GM21367 (cell line): ENCODE measurements at regions not wholly inside any gene's neighbourhood (a gene's known extent, or its start where the extent isn't known, plus 50 kb on each side); places are given as distances from the start of the nearest gene placed in this dataset.

Source experiments
- ATAC-seq: cut with Tn5 transposase; IDR thresholded peaks from one replicate; pipeline ENCODE4 v1.9.1; 2021; ENCODE audit not compliant: unreplicated experiment

DNA sequence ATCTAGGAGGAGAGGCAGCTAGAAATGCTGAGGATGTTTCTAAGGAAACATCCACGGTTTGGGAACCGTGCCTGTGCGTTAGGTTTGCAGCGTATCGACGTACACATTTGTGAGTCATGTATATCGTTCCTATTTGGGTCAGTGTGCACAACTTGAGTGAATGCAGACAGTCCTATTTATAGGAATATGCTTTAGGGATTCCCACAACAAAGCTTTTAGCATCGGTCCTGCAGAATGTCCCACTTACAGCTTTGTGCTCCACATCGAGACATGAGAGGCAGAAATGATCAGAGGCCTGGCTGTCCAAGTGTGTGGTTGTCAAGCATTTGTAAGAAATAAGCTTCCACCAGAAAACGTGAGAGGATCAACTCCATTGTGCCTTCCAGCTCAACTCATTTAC is 1282.7 kb upstream of the WWC1 start:
- ATAC-seq: no peak

DNA sequence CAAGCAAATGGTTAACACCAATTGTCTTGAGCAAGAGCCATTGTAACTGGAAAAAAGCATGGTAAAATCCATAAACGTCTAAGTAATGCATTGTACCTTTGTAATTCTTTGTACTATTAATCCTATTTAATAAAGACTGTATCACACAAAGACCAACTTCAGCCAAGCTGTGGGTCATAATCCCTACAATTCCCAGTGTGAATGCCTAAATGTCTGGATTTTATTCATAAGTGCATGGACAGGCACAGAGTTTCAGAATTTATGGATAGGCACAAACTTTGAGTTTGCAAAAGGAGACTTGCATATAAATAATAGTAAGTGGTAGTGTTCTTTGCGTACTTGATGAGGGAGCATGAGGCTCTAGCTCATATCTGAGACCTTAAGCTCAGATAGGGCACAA is 1280.2 kb upstream of the WWC1 start:
- no peak for ATAC-seq

DNA sequence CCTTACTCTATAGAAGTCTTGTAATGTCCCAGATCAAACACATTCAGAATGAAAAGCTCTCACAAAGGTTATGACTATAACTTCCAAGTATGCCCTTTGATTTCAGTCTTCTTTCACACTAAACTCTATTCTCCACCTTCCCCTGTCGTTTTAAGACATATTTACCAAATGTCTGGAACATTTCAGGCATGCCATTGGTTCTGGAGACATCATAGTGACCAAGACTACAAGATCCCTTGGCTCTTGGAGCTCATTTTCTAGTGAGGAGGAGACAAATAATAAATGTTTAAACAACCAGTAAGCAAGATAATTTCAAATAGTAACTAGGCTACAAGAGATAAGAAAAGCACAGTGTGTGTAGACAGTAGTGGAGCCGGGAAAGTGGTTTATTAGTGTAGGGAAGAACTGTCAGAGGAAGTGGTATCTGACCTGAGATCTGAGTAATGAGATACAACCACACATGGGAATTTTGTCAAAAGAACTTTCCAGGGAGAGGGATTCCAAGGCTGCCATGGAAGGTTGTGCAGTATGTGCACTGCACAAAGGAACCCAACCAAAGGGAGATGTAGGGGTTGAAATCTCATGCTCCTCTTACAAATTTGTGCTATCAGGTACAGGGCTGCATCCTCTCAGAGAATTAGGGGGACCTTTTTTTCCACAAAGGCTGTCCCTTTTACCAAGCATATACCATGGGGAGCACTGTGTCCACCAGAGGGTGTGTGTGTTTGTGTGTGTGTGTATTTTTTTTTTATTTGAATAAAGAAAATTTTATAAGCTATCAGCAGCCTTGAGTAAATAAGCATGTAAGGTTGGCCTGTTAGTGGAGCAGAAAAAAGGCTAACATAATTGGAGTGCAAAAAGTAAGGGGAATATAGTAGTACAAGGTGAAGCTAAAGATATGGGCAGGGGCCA is 1279.1 kb upstream of the WWC1 start:
- no peak for ATAC-seq

DNA sequence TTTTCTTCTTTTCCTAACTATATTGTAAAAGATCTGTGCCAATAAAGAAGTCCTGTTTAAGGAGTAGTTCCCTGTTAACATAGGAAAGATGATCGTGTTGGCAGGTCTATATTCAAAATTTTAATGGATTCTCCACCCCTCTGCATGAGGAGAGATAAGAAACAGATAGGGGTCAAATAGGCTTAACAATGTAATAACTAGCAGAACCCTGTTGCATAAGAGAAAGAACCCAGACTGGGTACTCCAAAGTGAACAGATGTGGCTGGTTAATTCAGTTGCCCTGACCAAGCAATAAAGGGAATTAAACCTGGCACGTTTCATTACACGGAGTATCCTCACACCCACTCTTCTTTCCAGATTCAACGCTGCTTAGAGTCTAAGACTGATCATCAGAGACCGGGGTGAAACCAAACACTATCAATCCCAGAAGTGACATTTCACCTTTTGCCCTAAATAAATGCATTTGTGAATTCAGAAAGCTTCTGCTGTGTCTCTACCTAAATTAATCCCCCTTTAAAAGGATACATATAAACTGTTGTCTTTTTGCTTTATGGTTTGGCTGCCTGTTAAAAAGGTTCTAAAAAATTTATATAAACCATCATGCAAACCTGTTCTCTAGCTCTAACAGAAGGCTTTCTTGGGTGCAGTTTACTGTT is 1276.9 kb upstream of the WWC1 start:
- ATAC-seq: no peak

DNA sequence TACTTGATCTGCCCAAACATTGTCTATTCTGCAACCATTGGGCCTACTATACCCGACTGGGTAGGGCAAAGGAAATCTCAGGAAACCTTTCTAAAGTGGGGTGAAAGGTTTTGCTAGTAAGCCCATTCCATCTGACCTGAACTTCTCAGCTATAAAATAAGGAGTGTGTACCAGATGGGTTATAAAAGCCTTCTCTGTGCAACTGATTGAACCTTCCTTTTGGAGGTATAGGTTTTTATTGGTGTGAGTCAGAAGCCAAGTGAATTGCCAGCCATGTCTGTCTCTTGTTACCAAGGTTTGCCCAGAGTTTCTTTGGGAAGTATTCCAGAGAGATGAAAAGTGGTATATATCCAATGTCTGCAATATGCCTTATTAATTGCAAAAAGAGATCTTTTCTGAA is 1271.0 kb upstream of the WWC1 start:
- no peak for ATAC-seq

DNA sequence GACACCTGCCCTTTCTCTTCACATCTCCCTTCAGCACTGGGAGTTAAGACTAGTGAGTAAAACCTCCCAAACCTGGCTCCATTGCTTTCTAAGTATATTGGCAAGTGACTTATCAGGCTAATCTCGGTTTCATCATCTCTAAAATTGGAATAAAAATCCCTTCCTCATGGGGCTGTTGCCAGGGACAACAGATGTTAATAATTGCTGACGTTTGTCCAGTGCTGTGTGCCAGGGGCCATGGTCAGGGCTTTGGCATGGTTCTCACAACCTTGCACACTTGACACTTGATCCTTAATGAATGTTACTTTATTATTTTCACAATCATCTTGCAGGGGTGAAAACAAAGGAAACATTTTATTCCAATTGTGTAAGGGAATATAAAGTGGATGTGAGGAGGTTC is 1262.0 kb upstream of the WWC1 start:
- ATAC-seq: no peak

DNA sequence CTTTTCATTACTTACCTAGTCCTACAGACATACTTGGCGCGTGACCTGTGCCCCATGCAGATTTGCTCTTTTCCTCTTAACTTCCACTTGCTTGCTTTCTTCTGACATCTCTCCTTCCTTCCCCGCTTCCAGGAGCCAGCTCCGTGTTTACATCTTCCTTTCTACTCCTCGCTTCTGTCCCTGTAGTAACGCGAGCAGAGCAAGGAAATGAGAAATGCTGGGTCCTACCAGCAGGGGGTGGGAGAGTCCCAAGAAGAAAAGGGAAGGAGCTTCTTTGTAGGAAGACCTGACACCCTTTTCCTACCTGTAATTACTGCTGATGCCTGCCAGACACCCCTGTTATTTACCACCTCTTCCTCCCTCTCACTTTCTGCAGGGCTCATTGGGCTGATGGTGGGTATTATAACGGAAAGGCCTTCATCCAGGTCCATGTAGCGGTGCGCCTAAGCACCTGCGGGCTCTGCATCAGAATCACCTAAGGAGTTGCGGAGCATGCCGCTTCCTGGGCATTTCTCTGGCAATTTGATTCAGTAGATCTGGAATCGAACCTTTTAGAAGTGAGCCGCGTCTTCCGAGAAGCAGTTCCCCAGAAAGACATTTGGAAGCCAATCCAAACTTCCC is 1260.8 kb upstream of the WWC1 start:
- ATAC-seq: no peak

DNA sequence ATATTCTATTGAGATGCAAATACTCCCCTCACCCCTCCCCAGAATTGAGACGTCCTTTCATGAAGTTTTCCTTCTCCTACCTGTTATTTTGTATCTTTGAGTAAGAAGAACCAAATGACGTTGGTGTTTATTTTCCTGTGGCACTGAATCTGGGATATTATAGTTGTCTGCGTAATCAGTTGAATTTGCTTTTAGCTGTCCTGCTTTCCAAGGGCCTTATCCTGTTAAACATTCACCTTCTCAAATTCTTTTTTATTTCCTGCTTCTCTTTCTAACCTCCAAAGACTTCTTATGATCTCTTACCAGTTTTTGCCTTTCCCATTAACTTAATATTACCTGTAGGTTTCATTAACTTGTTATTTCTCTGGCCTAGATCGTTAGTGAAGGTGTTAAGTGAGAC is 1254.9 kb upstream of the WWC1 start:
- no peak for ATAC-seq

DNA sequence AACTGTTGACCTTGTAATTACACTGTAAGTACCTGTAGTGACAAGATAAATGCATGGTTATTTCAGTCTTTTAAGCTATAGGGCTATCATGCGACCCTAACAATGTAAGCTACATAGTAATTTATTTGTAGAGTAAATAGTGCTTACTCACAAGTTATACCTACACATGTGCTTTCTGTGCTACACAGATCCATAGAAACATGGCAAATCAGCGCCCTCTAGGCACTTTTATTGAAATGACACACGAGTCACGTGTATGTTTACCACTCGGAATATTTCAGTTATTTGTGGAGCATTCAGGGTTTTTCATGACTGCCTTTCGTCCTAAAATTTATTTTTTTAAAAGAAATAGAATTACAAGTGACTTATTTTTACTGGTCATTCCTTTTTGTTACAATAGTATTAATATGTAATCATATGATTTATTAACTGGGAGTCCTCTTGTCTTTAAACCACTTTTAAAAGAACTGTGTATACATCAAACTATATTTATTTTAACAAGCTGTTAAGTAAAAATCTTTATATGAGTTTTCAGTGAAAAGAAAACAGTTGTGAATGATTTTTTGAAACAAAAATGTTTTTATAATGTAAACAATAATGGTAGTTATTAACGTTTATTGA is 1242.3 kb upstream of the WWC1 start:
- peak; percentile 79 for ATAC-seq

DNA sequence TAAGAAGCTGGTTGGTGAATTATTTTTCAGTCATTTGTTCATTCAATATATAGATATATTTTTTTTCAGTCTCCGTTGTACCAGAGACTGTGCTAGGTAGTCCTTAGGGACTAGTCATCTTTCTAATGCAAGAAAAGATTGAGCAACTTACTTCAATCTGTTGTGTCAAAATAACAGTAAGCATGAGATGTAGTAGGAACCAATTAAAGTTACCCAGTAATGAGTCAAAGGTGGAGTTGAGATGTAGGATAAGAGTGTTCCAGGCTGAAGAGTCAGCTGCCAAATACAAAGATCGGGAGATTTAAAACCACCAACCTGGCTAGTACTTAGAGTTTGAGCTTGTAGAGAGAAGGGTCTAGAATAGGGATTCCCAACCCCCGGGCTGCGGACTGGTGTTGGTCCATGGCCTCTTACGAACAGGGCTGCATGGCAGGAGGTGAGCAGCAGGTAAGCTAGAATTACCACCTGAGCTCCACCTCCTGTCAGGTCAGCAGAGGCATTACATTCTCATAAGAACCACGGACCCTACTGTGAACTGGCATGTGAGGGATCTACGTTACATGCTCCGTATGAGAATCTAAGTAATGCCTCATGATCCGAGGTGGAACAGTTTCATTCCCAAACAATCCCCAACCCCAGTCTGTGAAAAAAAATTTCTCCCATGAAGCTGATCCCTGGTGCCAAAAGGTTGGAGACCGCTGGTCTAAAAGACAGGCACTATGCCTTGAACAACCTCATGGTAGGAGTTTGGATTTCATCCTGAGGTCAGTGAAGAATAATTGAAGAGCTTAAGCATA is 1241.5 kb upstream of the WWC1 start:
- ATAC-seq: no peak

DNA sequence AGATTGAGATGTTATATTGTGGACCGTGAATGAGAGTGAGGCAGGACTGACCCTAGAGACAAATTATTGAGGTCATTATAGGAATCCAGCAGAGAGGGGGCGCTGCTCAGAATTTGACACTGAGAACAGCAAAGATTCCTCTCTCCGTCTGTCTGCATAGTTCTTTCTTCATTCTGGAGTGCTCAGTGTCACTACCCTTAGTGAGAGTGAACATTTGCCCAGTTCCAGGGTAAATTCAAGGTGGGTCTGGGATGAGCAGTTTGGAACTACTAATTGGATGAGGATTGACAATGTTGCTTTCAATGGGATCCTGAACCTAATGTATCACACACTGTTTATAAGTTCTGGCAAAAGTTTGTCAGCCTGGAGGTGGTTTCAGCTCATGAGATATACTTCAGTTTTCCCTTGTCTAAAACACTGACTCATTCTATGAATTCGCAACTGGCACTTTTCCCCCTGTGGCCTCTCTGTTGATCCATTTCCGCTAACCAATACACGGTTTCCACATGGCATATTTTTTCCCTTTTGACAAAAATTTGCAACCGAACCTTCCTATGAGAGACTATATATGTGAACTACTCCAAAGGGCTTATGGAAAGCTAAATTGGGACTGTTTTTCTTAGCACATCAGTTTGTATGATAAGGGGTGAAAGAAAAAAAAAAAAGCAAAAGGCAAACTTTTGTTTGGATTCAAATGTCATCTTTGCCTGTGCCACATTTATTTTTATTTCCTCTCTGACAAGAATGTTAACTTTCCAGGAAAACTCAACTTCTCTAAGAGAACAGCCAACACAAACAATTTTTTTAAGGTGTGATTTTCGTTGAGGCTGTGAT is 1240.7 kb upstream of the WWC1 start:
- no peak for ATAC-seq

DNA sequence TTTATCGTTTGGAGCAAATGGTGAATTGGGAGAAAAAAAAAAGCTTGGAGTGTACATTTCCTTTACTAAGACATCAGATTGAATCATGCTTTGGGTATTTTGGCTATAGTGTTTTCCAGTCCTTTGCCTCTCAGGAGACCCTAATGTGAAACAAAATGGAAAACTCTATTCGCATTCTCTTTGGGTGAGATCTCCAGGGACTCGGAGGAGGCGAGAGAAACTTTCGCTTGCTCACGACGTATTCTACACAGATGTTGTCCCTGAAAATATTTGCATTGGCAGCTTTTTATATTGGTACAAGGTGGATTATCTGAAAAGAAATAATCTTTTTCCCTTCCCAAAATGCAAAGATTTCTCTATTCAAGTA is 1240.1 kb upstream of the WWC1 start:
- ATAC-seq: no peak

DNA sequence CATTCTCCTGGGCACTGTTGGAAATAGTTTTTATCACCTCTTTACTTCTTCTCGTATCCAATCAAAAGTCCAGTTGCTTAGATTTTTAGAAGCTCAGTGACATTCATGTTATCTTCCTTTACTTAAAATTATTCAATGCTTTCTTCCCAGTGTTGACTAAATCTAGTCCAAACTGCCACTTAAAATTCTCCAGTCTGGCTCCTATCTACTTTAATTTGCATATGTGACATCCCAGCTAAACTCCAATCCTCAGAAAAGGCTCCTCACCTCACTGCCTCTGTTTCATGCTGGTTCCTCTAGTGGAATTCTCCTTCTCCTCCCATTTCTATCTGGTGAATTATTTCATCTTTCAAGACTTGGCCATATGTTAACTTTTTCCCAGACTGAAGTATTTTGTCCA is 1238.7 kb upstream of the WWC1 start:
- no peak for ATAC-seq

DNA sequence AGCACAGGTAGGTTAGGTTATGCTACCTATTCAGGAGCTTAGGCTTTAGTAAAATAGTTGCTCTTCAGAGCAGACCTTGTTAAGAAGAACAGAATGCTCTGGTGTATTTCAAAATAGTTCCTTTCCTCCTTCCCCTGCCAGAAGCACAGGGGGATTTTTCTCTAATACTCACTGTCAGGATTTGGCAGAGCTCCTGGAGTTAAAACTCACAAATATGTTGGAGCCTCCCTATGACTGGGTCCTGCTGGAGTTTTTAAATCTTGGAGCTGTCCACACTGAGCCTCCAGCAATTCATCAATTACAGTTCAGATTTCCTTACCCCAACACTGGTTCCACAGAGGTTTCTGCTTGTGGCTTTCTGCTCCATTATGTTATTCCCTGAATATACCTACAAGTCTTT is 1233.8 kb upstream of the WWC1 start:
- no peak for ATAC-seq

DNA sequence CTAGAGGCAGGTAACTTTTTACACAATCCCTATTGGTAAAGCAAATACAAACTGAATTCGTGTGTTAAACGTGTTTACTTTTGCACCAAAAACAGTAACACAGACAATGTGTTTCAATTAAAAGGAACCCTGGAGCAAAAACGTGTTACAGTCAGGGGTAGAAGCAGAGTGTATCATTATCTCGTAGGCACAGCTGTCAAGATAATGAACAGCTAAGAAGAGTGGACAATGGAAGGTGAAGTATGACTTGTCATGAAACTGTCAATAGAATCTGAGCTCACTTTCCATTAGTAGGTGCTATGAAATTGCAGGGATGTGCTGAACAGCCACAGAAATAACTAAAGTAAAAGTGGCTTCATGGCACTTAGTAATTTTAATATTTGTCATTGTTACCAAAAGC is 1229.8 kb upstream of the WWC1 start:
- no peak for ATAC-seq

DNA sequence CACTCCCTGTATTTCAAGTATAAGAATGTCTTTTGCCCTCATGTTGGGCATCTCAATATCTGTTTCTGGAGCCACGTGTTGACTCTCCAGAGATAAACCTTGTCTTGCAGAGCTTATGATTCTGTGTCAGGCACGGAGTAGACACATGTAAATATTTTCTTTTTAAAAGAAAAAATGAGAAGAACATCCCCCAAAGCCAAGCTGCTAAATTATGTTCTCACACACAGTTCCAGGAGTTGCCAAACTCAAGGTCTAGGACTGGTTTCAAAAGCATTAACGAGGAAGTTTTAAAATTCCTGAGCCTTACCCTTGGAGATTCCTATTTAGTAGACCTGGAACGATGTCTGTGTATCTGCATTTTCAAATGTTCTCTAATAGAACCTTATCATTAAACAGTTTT is 1228.3 kb upstream of the WWC1 start:
- ATAC-seq: no peak

DNA sequence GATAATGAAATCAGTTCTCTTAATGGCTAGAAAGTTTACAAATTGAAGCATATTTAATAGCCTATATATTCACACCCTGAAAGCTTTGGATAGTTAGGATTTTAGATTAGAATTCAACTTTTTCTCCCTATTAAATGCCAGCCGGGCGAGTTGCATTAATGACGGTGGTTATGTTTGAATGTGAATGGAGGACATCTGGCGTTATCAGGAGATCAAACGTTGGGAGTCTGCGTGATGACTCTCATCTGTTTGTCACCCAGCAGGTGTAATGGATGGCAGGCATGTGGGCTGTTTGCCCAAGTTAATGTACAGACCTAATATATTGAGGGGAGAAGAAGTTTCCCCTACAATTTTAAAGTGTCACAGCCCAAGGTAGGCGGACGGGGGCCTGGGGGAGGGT is 1227.7 kb upstream of the WWC1 start:
- ATAC-seq: no peak

DNA sequence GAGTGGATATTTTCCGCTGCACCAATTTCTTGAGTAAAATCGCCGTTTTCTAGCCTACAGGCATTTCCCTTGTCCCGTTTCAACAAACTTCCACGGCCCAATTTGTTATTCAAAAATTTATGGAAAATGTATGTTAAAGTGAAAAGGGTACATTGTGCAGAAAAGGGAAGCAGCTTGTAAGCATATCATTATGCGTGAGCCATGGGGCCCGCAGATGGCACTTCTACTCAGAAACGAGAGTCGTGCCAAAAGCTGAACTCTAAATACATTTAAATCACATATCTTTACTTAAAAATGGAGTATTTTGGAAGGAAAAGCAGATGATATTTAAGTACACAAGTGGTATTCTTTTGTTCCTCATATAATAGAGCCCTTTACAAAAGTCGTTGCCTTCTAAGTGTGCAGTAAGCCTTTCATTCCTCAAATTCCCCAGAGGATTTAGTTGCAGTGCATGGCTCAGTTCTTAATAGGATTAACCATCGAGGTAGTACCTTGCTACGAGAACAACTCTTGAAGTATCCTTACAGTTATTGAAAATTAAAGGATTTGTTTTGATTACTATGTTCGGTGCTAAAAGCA is 1227.2 kb upstream of the WWC1 start:
- no peak for ATAC-seq

DNA sequence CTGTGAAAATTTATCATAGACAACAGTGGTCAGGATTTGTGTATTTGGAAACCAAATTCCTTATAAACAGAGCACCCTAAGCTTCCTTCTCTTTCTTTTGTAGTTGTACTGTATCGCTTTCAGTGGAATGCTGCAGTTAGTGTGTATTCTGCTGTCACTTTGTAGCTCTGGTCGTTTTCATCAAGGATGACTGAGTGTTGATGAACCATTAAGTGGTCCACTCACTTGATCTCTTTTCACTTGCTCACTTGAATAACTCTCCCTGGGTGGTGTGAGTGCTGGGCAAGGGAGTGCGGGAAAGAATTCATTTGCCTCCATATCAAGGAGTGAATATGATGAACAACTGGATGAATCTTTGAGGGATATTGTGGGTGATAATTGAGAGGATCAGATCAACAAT is 1225.7 kb upstream of the WWC1 start:
- no peak for ATAC-seq
